Activated gamma-delta T cell (primary cell): ENCODE measurements at regions not wholly inside any gene's neighbourhood (a gene's known extent, or its start where the extent isn't known, plus 50 kb on each side); places are given as distances from the start of the nearest gene placed in this dataset.
"Not testable (repeated sequence)": the region's sequence is repeated elsewhere in the genome, so short reads cannot be mapped to it uniquely, and the experiment has no call there.

Source experiments
- DNase-seq: peaks from one replicate; lab custom pipeline; 2025; lab: John Stamatoyannopoulos, UW

DNA sequence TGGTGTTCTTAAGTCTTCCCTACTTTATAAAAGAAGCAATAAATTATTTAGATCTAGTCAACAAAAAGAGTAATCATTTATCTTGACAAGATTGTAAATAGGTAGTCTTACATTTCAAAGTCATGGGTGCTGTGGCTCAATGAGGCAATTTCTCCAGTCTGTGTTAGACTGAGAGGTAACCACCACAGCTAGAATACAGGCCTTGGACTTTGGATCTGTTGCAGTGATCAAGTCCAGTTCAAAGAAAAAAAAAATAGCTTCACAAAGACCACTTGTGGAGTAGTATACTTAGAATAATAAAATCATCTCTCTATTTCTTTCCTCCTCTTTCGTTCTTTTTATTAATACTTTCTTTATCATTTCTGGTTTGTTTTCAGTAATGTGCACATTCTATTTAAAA is 93.1 kb upstream of the FSIP2 start:
- no peak for DNase-seq

DNA sequence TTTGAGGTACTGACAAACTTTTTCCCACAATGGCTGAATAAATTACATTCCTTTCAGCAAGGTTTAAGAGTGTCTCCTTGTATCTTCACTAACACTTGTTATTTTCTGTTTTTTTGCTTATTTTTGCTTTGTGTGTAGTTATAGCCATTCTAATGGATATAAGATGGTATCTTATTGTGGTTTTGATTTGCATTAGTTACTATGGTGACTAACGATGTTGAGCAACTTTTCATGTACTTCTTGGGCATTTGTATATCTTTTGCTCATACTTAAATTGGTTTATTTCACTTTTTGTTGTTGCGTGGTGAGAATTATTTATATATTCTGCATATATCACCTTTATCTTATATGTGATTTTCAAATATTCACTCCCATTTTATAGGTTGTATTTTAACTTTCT is 79.9 kb upstream of the FSIP2 start:
- no peak for DNase-seq

DNA sequence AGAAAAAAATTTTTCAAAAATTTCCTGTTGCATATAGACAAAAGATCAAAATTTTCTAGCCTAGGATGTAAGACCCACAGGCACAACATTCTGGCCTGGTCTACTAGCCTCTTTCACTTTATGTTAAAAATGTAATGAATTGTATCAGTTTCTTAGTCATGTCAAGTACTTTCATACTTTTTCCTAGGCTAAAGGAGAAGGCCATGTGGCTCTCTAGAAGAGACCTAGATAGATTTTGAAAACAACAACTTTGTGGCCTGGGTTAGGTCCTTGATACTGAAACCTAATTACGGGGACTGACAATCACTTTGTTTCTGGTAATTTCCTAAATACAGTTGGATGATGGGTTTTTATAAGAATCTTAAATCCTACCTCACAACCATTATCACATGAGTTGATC is 74.8 kb upstream of the FSIP2 start:
- DNase-seq: no peak

DNA sequence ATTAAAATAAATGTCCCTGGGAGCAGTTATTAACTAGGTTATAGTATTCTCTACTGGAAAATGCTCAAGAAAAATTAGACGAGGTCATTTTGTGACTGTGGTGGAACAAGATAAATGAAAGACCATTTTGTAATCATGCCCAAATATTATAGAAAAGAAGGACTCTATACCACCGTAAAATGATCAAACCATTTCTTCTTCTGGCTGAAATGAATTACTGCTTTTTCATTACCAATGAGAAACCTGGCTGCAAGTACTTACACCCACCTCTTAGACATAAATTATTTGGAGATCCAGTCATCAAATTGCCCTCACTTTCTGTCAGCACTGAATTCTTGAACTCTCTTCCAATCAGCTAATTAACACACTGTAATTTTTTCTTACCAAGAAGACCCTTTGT is 74.2 kb upstream of the FSIP2 start:
- DNase-seq: no peak

DNA sequence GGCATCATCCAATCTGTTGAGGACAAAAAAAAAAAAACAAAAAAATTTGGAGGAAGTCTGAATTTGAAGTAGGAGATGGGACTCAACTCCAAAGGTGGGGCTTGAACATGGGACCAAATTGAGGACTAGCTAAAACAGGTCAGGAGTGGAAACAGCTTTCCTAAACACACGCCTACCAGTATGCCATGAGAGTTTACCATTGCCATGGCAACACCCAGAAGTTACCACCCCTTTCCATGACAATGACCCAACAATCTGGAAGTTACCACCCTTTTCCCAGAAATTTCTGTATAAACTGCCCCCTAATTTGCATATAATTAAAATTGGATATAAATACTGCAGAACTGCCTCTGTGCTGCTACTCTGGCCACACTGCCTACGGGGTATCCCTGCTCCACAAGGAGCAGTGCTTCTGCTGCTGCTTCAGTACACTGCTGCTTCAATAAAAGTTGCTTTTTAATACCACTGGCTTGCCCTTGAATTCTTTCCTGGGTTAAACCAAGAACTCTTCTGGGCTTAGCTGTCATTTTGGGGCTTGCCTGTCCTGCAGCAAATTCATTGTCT is 73.3 kb upstream of the FSIP2 start:
- DNase-seq: no peak

DNA sequence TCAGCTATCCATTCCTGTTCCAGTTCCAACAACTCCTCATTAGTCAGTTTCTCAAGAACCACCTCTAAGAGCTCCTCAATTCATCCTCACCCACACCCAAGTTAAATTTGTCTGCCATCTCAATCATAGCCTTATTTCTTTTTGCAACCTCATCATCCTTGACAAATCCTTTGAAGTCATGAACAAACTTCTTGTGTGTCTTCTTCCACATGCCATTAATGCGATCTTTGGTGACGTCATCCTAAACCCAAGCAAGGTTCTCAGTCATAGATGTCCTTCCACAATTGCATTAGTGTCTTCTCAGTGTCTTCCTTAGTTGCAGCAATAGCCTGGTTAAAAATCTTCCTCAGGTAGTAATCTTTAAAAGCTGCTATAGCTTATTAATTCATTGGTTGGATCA is 71.2 kb upstream of the FSIP2 start:
- DNase-seq: no peak

DNA sequence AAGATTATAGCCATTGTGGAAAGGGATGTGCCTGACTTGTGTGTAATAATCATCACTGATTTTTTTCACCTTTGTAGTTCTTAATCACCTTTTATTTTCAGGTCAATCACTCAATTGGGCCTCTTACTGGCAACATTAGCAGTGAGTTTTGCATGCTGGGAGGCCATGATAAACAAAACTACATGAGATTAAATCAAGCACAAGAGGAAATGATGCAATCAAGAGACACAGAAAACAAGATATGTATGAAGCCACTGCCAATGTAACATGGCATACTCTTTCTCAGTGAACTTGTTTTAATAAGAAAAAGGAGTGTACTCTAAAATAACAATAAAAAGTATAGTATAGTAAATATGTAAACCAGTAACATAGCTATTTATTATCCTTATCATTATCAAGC is 69.9 kb upstream of the FSIP2 start:
- no peak for DNase-seq

DNA sequence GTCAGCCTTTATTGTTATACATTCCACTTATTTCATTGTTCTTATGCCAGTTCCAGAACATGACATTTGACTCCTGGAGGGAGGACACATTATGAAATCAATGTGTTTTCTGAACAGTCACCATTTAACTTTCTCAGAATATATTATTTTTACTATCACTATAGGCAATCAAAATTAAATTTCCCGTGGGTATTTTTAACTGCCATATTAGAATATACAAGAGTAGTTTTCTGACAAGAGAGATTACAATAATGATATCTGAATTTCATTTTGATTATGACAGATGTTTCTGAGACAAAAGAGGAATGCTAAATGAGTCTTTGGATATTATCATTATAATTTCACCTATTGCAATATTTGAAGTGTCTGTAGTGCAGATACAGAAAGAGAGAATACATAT is 64.4 kb upstream of the FSIP2 start:
- no peak for DNase-seq

DNA sequence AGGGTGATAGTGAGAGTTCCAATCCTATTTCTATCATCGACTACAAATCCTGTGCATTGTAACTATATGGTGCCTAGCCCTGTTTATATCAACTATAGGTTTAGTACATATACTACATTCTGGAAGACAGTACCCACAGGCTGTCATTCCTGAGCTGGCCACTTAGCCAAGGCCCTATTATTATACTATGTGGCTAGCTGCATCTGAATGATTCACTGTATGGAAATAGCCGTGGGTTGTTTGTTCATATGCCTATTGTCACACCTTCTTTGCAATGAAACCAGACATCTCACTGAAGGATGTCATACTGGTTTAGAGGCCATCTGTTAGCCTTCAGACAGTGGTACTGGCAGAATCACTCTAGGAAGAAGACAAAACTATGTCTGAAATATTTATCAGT is 62.3 kb upstream of the FSIP2 start:
- DNase-seq: no peak

DNA sequence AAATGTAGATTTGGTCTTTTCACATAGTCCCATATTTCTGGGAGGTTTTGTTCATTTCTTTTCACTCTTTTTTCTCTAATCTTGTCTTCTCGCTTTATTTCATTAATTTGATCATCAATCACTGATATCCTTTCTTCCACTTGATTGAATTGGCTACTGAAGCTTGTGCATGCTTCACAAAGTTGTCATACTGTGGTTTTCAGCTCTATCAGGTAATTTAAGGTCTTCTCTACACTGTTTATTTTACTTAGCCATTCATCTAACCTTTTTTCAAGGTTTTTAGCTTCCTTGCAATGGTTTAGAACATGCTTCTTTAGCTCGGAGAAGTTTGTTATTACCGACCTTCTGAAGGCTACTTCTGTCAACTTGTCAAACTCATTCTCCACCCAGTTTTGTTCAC is 51.6 kb upstream of the FSIP2 start:
- DNase-seq: not testable (repeated sequence)

DNA sequence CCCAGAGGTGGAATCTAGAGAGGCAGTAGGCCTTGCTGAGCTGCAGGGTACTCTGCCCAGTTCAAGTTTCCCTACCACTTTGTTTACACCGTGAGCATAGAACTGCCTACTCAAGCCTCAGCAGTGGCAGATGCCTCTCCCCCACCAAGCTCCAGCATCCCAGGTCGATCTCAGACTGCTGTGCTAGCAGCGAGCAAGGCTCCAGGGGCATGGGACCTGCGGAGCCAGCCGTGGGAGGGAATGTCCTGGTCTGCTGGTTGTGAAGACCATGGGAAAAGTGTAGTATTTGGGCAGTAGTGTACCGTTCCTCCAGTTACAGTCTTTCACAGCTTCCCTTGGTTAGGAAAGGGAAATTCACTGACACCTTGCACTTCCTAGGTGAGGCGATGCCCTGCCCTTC is 50.6 kb upstream of the FSIP2 start:
- DNase-seq: no peak
